Vagina (tissue), 2 donors: ENCODE measurements at regions not wholly inside any gene's neighbourhood (a gene's known extent, or its start where the extent isn't known, plus 50 kb on each side); places are given as distances from the start of the nearest gene placed in this dataset.

Source experiments
- CTCF ChIP-seq, 3 experiments: fragments of 450-650 bp in 2 of 3; fragments of 200-600 bp in 1 of 3; sonication (generic) in 1 of 3; IDR thresholded peaks; one replicate each; pipeline ENCODE4 v1.5.1; 2017 to 2019; ENCODE audit warnings: antibody characterized with exemption in 3 of 3, mild to moderate bottlenecking in 2 of 3, moderate library complexity in 2 of 3
- POLR2AphosphoS5 ChIP-seq, 2 donors: sonication (generic); formaldehyde crosslinking; IDR thresholded peaks; one replicate each; pipeline ENCODE4 v1.9.0; 2017; ENCODE audit warnings: antibody characterized with exemption in 2 of 2, mild to moderate bottlenecking in 2 of 2, low read depth in 1 of 2; ENCODE audit not compliant: insufficient read depth in 1 of 2

- TF ChIP-seq CTCF (IDR thresholded peaks at IDR 0.05) (no peak), POLR2AphosphoS5 (IDR thresholded peaks at IDR 0.05; ENCODE audit: insufficient read depth in 1 of 2, low read depth in 1 of 2) (no peak)
Measured at GRCh38 chr21:16402752-16403151, 673.0 kb downstream of the USP25 start.
